ENCODE measurements at regions not wholly inside any gene's neighbourhood (a gene's known extent, or its start where the extent isn't known, plus 50 kb on each side); places are given as distances from the start of the nearest gene placed in this dataset.

DNA sequence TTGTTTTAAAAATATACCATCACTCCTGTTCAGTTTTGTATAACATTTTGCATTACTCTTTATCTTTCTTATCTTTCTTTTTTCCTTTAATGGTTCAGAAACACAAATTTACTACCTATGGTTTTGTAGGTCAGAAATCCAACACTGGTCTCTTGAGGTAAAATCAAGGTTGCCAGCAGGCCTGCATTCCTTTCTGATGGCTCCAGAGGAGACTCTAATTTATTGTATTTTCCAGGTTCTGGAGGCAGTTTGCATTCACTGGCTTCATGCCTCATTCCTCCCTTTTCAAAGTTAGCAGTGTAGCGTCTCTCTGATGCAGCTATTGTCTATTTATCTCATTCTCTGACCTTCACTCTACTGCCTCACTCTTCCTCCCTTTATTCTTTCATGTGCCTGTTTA lies 767.4 kb downstream of the SLITRK6 start:
- H3K4me1 ChIP-seq: no peaks in the 10 kb centered on the region
- no peak overlapping the region for H3K4me2 ChIP-seq
- no peak overlapping the region for H3K27ac ChIP-seq
- TF ChIP-seq Cebpa-rat (IDR thresholded peaks at IDR 0.05): no peak
- no peaks in the 10 kb centered on the region for H3K36me3 ChIP-seq
- no peaks in the 10 kb centered on the region for H4K20me1 ChIP-seq
- no peaks in the 10 kb centered on the region for H3K27me3 ChIP-seq
- peaks cover 0 to 16% (median 0%) of the 10 kb centered on the region in 11 experiments; a peak in 5 of 22 replicates for H3K9me3 ChIP-seq (replicated peaks in 1 of 11)
- no peak overlapping the region for H3K4me3 ChIP-seq
- H3K9ac ChIP-seq: no peak overlapping the region

DNA sequence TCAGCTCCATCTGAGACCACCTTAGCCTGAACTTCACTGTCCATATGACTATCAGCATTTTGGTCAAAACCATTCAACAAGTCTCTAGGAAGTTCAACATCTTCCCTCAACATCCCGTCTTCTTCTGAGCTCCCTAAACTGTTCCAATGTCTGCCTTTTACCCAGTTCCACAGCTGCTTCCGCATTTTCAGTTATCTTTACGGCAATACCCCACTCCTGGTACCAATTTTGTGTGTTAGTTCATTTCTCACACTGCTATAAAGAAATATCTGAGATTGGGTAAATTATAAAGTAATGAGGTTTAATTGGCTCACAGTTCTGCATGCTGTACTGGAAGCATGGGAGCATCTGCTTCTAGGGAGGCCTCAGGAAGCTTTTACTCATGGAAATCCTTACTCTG lies 771.2 kb downstream of the SLITRK6 start:
- Histone ChIP-seq H4K20me1 (no peaks in the 10 kb centered on the region), H3K36me3 (no peaks in the 10 kb centered on the region), H3K4me2 (no peak overlapping the region), H3K4me1 (no peaks in the 10 kb centered on the region), H3K4me3 (no peak overlapping the region), H3K27me3 (no peaks in the 10 kb centered on the region), H3K9ac (no peak overlapping the region), H3K27ac (no peak overlapping the region), H3K9me3 (replicated peaks in 1 of 11) (peaks cover 0 to 24% (median 5%) of the 10 kb centered on the region in 11 experiments; a peak in 7 of 22 replicates)
- no peak for TF ChIP-seq Cebpa-rat (IDR thresholded peaks at IDR 0.05)

DNA sequence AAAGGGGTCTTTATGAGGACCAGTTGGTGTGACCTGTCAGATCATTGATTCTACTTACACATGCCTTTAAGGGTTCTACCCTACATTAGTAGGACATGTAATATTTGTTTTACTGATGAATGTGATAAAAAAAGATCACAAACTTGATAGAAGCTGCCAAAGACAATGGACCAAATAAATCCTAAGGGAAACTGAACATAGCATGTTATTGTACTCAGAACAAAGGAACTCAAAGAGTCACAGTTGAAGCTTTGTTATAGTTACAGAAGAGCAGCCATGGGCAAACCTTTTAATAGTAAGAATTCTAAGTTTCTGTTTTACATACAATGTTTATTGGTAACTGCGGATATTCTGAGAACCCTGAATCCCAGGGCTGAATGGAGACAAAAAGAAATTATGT lies 780.1 kb downstream of the SLITRK6 start:
- Histone ChIP-seq H3K27me3 (no peaks in the 10 kb centered on the region), H3K4me3 (no peak overlapping the region), H3K27ac (no peak overlapping the region), H3K4me2 (no peak overlapping the region), H3K4me1 (no peaks in the 10 kb centered on the region), H3K9me3 (replicated peaks in 1 of 11) (peaks cover 0 to 2% (median 0%) of the 10 kb centered on the region in 11 experiments; a peak in 5 of 22 replicates), H3K36me3 (no peaks in the 10 kb centered on the region), H4K20me1 (no peaks in the 10 kb centered on the region), H3K9ac (no peak overlapping the region)
- no peak for TF ChIP-seq Cebpa-rat (IDR thresholded peaks at IDR 0.05)

DNA sequence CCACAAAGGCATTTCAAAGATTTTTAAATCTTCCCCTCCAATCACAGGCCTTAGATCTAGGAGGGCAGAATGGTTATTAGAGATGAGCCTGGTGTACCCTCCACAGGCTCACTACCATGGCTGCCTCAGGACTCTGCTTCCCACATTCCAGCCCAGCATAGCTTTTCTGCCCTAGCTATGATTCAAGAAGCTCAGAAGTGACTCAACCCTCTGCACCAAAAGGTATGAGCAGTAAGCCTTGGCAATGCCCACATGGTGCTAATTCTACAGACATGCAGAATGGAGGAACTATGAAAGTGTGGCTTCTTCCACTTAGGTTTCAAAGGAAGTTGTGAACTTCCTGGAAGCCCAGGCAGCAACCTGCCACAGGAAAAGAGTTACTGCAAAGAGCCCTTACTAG lies 786.2 kb downstream of the SLITRK6 start:
- H3K4me2 ChIP-seq: no peak overlapping the region

DNA sequence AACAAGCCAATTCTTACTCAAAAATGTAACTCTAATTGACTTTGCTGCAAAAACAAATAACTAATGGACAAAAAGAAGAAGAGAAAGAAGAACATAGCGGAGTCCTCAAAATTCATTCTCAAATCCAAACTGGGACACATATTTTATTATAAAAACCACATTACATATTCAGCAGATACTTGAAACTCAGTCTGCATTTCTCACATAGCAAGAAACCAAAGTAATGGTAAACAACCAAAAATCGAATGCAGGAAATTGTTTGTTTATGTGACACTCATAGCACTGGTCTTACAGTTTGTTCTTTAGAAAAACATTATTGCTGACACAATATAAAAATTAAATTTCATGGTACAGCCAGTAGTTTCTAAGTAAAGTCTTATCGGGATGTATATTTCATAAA lies 789.8 kb downstream of the SLITRK6 start:
- no peak overlapping the region for H3K4me3 ChIP-seq
- H3K27me3 ChIP-seq: no peaks in the 10 kb centered on the region
- H3K4me1 ChIP-seq: no peaks in the 10 kb centered on the region
- H3K36me3 ChIP-seq: no peaks in the 10 kb centered on the region
- H3K9me3 ChIP-seq (replicated peaks in 1 of 11): peaks cover 0 to 14% (median 0%) of the 10 kb centered on the region in 11 experiments; a peak in 6 of 22 replicates
- no peak for TF ChIP-seq Cebpa-rat (IDR thresholded peaks at IDR 0.05)
- H3K4me2 ChIP-seq: no peak overlapping the region
- H3K27ac ChIP-seq: no peak overlapping the region
- H3K9ac ChIP-seq: no peak overlapping the region
- no peaks in the 10 kb centered on the region for H4K20me1 ChIP-seq

More for the DNA sequence above, 786.2 kb downstream of the SLITRK6 start:
- no peaks in the 10 kb centered on the region for H3K36me3 ChIP-seq
- no peaks in the 10 kb centered on the region for H3K27me3 ChIP-seq
- H4K20me1 ChIP-seq: no peaks in the 10 kb centered on the region
- H3K4me3 ChIP-seq: no peak overlapping the region
- TF ChIP-seq Cebpa-rat (IDR thresholded peaks at IDR 0.05): no peak
- no peak overlapping the region for H3K9ac ChIP-seq
- H3K27ac ChIP-seq: no peak overlapping the region
- H3K9me3 ChIP-seq (replicated peaks in 1 of 11): peaks cover 0 to 14% (median 0%) of the 10 kb centered on the region in 11 experiments; a peak in 6 of 22 replicates
- H3K4me1 ChIP-seq: no peaks in the 10 kb centered on the region

DNA sequence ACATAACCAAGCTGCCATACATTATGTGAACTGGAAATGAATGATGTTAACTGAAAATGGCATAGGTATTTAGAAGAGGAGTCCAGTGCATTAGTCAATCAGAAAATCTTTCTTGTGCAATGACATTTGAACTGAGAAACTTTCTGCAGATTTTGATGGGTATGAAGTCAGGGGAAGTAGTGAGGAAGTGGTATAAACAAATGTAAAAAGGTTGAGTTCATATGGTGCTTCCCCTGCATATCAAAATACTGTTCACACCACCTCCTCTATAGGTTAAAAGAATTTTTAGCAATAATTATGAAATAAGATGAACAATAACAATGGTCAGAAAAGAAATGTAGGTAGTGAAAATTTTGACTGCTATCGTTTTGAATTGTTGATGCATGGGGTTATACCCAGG lies 800.0 kb downstream of the SLITRK6 start:
- Histone ChIP-seq H3K4me2 (no peak overlapping the region), H3K9me3 (replicated peaks in 1 of 11) (no peaks in the 10 kb centered on the region), H3K27ac (no peak overlapping the region), H3K4me3 (no peak overlapping the region), H3K27me3 (no peaks in the 10 kb centered on the region), H3K9ac (no peak overlapping the region), H3K4me1 (no peaks in the 10 kb centered on the region), H4K20me1 (no peaks in the 10 kb centered on the region), H3K36me3 (no peaks in the 10 kb centered on the region)
- TF ChIP-seq Cebpa-rat (IDR thresholded peaks at IDR 0.05): no peak

DNA sequence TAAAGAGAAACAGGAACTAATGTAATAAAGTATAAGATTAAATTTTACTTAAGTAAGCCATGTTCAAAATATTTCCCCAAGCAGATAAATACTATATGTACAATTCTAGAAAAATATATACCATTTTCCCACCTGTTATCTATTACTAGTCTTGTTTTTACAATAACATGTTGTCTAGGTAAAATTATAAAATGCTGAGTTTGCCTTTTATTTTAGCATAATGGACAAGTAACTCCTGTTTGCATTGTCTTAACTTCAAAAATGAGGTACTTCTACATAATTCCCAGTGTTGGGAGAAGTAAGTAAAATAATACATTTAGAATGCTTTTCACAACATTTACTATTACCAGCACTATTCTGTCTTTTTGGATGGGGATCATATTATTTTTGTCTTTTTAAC lies 800.5 kb downstream of the SLITRK6 start:
- Histone ChIP-seq H3K4me1 (no peaks in the 10 kb centered on the region), H3K27ac (no peak overlapping the region), H3K27me3 (no peaks in the 10 kb centered on the region), H4K20me1 (no peaks in the 10 kb centered on the region), H3K4me3 (no peak overlapping the region), H3K9me3 (replicated peaks in 1 of 11) (no peaks in the 10 kb centered on the region), H3K36me3 (no peaks in the 10 kb centered on the region), H3K4me2 (no peak overlapping the region), H3K9ac (no peak overlapping the region)
- no peak for TF ChIP-seq Cebpa-rat (IDR thresholded peaks at IDR 0.05)

DNA sequence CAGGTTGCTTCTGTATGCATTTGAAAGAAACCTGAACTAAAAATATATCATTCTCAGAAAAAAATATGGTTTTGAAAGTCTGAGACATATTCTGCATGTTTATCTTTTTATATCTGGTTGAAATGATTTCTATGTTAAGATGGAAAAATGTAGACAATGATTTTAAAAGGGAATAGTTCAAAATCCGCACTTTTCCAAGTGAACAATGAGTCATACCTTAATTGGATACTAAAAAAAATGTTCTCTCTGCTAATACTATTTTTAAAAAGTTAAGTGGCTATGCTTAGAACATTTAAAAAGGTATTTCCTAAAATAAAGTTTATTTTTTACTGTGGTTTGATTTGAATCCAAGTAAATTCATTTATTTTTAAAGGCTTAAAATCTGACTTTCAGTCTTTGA lies 801.4 kb downstream of the SLITRK6 start:
- Histone ChIP-seq H3K4me1 (no peaks in the 10 kb centered on the region), H3K4me2 (no peak overlapping the region), H3K9me3 (replicated peaks in 1 of 11) (no peaks in the 10 kb centered on the region), H3K36me3 (no peaks in the 10 kb centered on the region), H3K27me3 (no peaks in the 10 kb centered on the region), H3K9ac (no peak overlapping the region), H3K27ac (no peak overlapping the region), H3K4me3 (no peak overlapping the region), H4K20me1 (no peaks in the 10 kb centered on the region)
- no peak for TF ChIP-seq Cebpa-rat (IDR thresholded peaks at IDR 0.05)

DNA sequence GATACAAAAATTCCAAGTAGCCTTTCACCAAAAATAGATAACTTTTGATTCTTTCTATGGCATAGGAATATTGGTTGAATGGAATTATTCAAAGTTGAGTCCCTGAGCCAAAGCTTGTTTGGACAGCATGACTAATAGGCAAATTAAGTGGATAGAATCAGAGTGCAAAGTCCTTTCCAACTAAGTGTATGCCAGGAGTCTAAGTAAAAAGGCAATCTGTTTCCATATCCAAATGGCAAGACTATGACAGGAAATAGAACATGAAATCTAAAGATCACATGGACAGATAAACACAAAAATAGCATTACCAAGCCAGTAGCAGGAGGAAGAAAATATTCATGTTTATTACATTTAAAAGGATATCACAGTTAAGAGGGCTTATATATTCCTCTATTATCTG lies 804.6 kb downstream of the SLITRK6 start:
- TF ChIP-seq Cebpa-rat (IDR thresholded peaks at IDR 0.05): no peak
- Histone ChIP-seq H3K4me1 (no peaks in the 10 kb centered on the region), H3K36me3 (no peaks in the 10 kb centered on the region), H3K4me3 (no peak overlapping the region), H4K20me1 (no peaks in the 10 kb centered on the region), H3K27ac (no peak overlapping the region), H3K4me2 (no peak overlapping the region), H3K27me3 (no peaks in the 10 kb centered on the region), H3K9me3 (replicated peaks in 1 of 11) (peaks cover 0 to 11% (median 3%) of the 10 kb centered on the region in 11 experiments; a peak in 5 of 22 replicates), H3K9ac (no peak overlapping the region)

DNA sequence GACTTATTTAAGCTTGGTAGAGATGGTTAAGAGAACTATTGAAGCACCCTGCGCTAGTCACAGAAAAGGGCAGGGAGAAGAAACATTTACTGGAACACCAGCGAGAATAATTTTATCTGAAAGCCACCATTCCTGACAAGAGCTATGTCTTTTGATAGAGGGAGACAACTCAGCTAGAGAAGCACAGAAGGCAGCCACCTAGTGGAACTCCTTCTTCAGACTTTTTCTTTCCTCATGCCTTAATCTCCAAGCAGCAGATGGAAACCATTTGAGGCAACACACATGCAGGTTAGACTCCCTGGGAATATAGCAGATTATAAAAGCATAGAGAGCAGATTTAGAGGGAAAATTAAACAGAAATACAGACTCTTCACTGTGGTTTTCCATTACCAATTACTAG lies 813.4 kb downstream of the SLITRK6 start:
- H4K20me1 ChIP-seq: no peaks in the 10 kb centered on the region
- H3K27me3 ChIP-seq: no peaks in the 10 kb centered on the region
- no peak overlapping the region for H3K4me3 ChIP-seq
- TF ChIP-seq Cebpa-rat (IDR thresholded peaks at IDR 0.05): no peak
- H3K36me3 ChIP-seq: no peaks in the 10 kb centered on the region
- H3K4me2 ChIP-seq: no peak overlapping the region
- H3K9me3 ChIP-seq (replicated peaks in 1 of 11): peaks cover 0 to 12% (median 4%) of the 10 kb centered on the region in 11 experiments; a peak in 5 of 22 replicates
- no peak overlapping the region for H3K9ac ChIP-seq
- no peaks in the 10 kb centered on the region for H3K4me1 ChIP-seq
- H3K27ac ChIP-seq: no peak overlapping the region

Measured in BLaER1 treated with 17β-estradiol and CSF1 and Interleukin-3, amounts not matched to agents 10 nM and 100 nM (cell line).